ENCODE measurements at regions not wholly inside any gene's neighbourhood (a gene's known extent, or its start where the extent isn't known, plus 50 kb on each side); places are given as distances from the start of the nearest gene placed in this dataset.

DNA sequence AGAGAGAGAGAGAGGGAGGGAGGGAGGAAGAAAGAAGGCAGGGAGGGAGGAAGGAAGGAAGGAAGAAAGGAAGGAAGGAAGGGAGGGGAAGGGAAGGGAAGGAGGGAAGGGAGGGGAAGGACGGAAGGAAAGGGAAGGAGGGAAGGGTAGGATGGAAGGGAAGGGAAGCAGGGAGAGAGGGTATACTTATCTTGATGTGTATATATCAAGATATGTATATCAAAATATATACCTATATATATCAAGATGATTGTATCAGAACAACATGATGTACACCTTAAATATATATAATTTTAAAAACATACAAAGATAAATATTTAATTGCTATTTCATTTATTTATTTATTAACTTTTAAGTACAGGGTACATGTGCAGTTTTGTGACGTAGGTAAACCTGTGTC is 96.8 kb upstream of the ADAMTS16 start:
- no peaks in the 10 kb centered on the region for H3K9me3 Mint-ChIP-seq (ENCODE audit: low read depth, unreplicated experiment)
- intact Hi-C loops (cut with micrococcal nuclease; ENCODE audit: unreplicated experiment) = no loop called here
- BruUV-seq (replicated peaks) = no TSS peak
- no peaks in the 10 kb centered on the region for H3K27me3 Mint-ChIP-seq (ENCODE audit: unreplicated experiment)
- no peaks in the 10 kb centered on the region for H3K4me1 Mint-ChIP-seq (ENCODE audit: low read depth, unreplicated experiment)
- no peak for DNase-seq
- CTCF ChIA-PET = no interaction called here
- H3K36me3 Mint-ChIP-seq (ENCODE audit: insufficient read depth, unreplicated experiment) = no peaks in the 10 kb centered on the region
- TF ChIP-seq, protein P1, sequence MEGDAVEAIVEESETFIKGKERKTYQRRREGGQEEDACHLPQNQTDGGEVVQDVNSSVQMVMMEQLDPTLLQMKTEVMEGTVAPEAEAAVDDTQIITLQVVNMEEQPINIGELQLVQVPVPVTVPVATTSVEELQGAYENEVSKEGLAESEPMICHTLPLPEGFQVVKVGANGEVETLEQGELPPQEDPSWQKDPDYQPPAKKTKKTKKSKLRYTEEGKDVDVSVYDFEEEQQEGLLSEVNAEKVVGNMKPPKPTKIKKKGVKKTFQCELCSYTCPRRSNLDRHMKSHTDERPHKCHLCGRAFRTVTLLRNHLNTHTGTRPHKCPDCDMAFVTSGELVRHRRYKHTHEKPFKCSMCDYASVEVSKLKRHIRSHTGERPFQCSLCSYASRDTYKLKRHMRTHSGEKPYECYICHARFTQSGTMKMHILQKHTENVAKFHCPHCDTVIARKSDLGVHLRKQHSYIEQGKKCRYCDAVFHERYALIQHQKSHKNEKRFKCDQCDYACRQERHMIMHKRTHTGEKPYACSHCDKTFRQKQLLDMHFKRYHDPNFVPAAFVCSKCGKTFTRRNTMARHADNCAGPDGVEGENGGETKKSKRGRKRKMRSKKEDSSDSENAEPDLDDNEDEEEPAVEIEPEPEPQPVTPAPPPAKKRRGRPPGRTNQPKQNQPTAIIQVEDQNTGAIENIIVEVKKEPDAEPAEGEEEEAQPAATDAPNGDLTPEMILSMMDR (IDR thresholded peaks at IDR 0.05; ENCODE audit: unreplicated experiment) = no peak
- no peak overlapping the region for H3K4me3 Mint-ChIP-seq (ENCODE audit: low read depth, unreplicated experiment)
- no peak overlapping the region for H3K27ac Mint-ChIP-seq (ENCODE audit: unreplicated experiment)

DNA sequence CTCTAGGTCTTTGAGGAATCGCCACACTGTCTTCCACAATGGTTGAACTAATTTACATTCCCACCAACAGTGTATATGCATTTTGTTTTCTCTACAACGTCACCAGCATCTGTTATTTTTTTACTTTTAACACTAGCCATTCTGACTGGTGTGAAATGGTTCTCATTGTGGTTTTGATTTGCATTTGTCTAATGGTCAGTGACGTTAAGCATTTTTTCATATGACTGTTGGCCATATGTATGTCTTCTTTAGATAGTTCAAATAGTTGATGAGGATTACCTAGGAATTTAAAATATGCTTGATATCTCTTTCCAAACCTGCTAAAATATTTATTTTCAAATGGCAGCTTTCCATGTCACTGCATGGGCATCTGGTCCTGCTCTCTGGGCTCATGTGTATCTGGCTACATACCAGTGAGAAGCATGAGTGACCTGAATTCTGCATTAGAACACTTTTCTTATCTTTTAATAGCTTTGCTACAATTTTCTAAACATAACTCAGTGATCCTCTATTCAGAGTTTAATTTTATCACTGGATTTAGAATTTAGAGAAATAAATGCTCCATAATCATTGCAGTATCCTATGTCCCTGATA is 95.8 kb upstream of the ADAMTS16 start:
- CTCF ChIA-PET = no interaction called here
- DNase-seq = no peak
- no peak overlapping the region for H3K27ac Mint-ChIP-seq (ENCODE audit: unreplicated experiment)
- BruUV-seq (replicated peaks) = no TSS peak
- intact Hi-C loops (cut with micrococcal nuclease; ENCODE audit: unreplicated experiment) = no loop called here
- no peak overlapping the region for H3K4me3 Mint-ChIP-seq (ENCODE audit: low read depth, unreplicated experiment)
- TF ChIP-seq, protein P1 (IDR thresholded peaks at IDR 0.05; ENCODE audit: unreplicated experiment) = no peak
- H3K27me3 Mint-ChIP-seq (ENCODE audit: unreplicated experiment) = no peaks in the 10 kb centered on the region
- H3K36me3 Mint-ChIP-seq (ENCODE audit: insufficient read depth, unreplicated experiment) = no peaks in the 10 kb centered on the region
- H3K9me3 Mint-ChIP-seq (ENCODE audit: low read depth, unreplicated experiment) = no peaks in the 10 kb centered on the region
- H3K4me1 Mint-ChIP-seq (ENCODE audit: low read depth, unreplicated experiment) = no peaks in the 10 kb centered on the region

DNA sequence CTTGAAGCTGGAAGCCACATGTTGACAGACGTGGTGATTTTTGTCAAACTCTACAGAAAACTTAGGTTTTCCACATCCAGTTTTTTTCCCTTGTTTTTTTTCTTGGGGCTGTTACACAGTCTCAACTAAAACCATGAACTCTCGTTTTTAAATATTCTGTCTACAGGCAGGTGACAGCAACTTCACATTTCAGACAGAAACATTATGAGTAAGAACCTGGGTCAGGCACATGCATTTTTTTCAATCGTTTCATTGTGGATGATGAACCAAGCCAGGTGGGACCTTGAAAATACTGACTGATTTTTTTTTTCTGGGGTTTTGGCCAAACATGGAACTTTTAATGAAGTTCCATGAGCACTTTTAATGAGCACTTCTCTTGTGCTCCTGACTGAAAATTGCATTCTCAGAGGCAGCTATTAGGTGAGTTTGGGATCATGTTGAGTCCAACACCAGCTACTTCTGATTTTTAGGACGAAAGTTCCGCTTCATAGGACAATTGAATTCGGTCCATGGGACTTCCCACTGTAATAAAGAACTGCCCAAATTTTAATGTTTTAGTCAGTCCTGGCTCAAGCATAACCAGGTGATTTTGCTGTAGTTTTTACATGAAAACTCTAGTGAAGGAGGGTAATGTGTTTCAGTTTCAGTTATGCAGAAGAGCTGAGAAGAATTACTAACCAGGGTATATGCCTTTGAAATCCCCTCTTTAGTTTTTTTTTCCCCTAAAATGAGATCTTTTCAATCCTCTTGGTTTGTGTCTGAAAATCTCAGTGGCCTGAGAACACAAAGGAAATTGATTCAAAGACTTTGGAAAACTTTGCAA is 93.2 kb upstream of the ADAMTS16 start:
- H3K9me3 Mint-ChIP-seq (ENCODE audit: low read depth, unreplicated experiment) = peaks cover 4% of the 10 kb centered on the region
- CTCF ChIA-PET = no interaction called here
- H3K4me1 Mint-ChIP-seq (ENCODE audit: low read depth, unreplicated experiment) = no peaks in the 10 kb centered on the region
- DNase-seq = no peak
- intact Hi-C loops (cut with micrococcal nuclease; ENCODE audit: unreplicated experiment) = no loop called here
- no peak overlapping the region for H3K4me3 Mint-ChIP-seq (ENCODE audit: low read depth, unreplicated experiment)
- H3K27ac Mint-ChIP-seq (ENCODE audit: unreplicated experiment) = no peak overlapping the region
- no peaks in the 10 kb centered on the region for H3K27me3 Mint-ChIP-seq (ENCODE audit: unreplicated experiment)
- BruUV-seq (replicated peaks) = no TSS peak
- TF ChIP-seq, protein P1 (IDR thresholded peaks at IDR 0.05; ENCODE audit: unreplicated experiment) = no peak
- no peaks in the 10 kb centered on the region for H3K36me3 Mint-ChIP-seq (ENCODE audit: insufficient read depth, unreplicated experiment)

DNA sequence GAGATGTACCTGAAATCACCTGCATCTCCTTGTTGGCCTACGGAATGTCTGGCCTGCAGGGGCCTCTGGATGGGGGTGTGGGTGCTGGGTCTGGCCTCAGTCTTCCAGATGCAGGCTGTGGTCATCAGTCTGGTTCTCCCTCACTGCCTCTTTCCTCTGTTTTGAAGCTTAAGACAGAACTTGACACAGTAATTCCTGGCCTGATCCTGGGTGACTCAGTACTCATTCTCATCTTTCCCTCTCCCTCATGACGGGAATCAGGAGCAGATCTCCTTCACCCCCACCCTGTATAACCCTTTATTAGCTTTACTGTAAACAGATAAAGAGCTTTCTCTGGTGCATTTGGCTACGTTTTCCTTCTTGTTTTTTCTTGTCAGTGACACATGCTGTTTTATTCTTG is 89.3 kb upstream of the ADAMTS16 start:
- no peak for DNase-seq
- BruUV-seq (replicated peaks) = no TSS peak
- Mint-ChIP-seq H3K4me1 (ENCODE audit: low read depth, unreplicated experiment) (no peaks in the 10 kb centered on the region), H3K27me3 (ENCODE audit: unreplicated experiment) (no peaks in the 10 kb centered on the region), H3K36me3 (ENCODE audit: insufficient read depth, unreplicated experiment) (no peaks in the 10 kb centered on the region), H3K4me3 (ENCODE audit: low read depth, unreplicated experiment) (no peak overlapping the region), H3K9me3 (ENCODE audit: low read depth, unreplicated experiment) (peaks cover 11% of the 10 kb centered on the region), H3K27ac (ENCODE audit: unreplicated experiment) (no peak overlapping the region)
- CTCF ChIA-PET = no interaction called here
- TF ChIP-seq, protein P1 (IDR thresholded peaks at IDR 0.05; ENCODE audit: unreplicated experiment) = no peak
- intact Hi-C loops (cut with micrococcal nuclease; ENCODE audit: unreplicated experiment) = no loop called here
